Fibroblast of skin of right quadriceps (primary cell): ENCODE measurements at regions not wholly inside any gene's neighbourhood (a gene's known extent, or its start where the extent isn't known, plus 50 kb on each side); places are given as distances from the start of the nearest gene placed in this dataset.

Experiments
- DNase-seq: peaks from one replicate; pipeline ENCODE4 v3.0.0-alpha.2; 2013

GRCh38 chr12:127909041-127909440 lies 357.9 kb upstream of the TMEM132C start:
- DNase-seq = peak; percentile 55

GRCh38 chr12:127911291-127911690 lies 355.7 kb upstream of the TMEM132C start:
- no peak for DNase-seq

GRCh38 chr12:127912035-127912665 lies 354.8 kb upstream of the TMEM132C start:
- no peak for DNase-seq

- DNase-seq = no peak
Observed at GRCh38 chr12:127923501-127923900, 343.5 kb upstream of the TMEM132C start.

GRCh38 chr12:127925971-127926370 lies 341.0 kb upstream of the TMEM132C start:
- DNase-seq = peak; percentile 49

GRCh38 chr12:127928178-127928577 lies 338.8 kb upstream of the TMEM132C start:
- peak; percentile 5 for DNase-seq

GRCh38 chr12:127928615-127929571 lies 338.1 kb upstream of the TMEM132C start:
- peak; percentile 81 for DNase-seq

GRCh38 chr12:127930122-127930521 lies 336.8 kb upstream of the TMEM132C start:
- no peak for DNase-seq

- DNase-seq = no peak
Observed at GRCh38 chr12:127934409-127934808, 332.6 kb upstream of the TMEM132C start.

GRCh38 chr12:127936463-127936862 lies 330.5 kb upstream of the TMEM132C start:
- no peak for DNase-seq

GRCh38 chr12:127941332-127941731 lies 325.6 kb upstream of the TMEM132C start:
- no peak for DNase-seq

- DNase-seq = no peak
Observed at GRCh38 chr12:127942981-127943380, 324.0 kb upstream of the TMEM132C start.

- DNase-seq = peak; percentile 27
Observed at GRCh38 chr12:127943481-127944210, 323.3 kb upstream of the TMEM132C start.

GRCh38 chr12:127944211-127944899 lies 322.6 kb upstream of the TMEM132C start:
- DNase-seq = no peak

- peak; percentile 82 for DNase-seq
Observed at GRCh38 chr12:127957001-127957660, 309.8 kb upstream of the TMEM132C start.

- no peak for DNase-seq
Observed at GRCh38 chr12:127962303-127962702, 304.7 kb upstream of the TMEM132C start.

GRCh38 chr12:127963933-127964332 lies 303.0 kb upstream of the TMEM132C start:
- no peak for DNase-seq

GRCh38 chr12:127964717-127965116 lies 302.3 kb upstream of the TMEM132C start:
- DNase-seq = peak; percentile 41

GRCh38 chr12:127966331-127966730 lies 300.6 kb upstream of the TMEM132C start:
- DNase-seq = no peak

- DNase-seq = peak; percentile 52
Observed at GRCh38 chr12:127970491-127970890, 296.5 kb upstream of the TMEM132C start.

- DNase-seq = no peak
Observed at GRCh38 chr12:127980585-127980984, 286.4 kb upstream of the TMEM132C start.

GRCh38 chr12:127981875-127982274 lies 285.1 kb upstream of the TMEM132C start:
- DNase-seq = no peak
